ENCODE measurements at regions not wholly inside any gene's neighbourhood (a gene's known extent, or its start where the extent isn't known, plus 50 kb on each side); places are given as distances from the start of the nearest gene placed in this dataset.

GRCh38 chr12:111011999-111012600 is 91.7 kb upstream of the MYL2 start:
- Histone ChIP-seq H3K9me3 (no peaks in the 10 kb centered on the region), H3K36me3 (no peaks in the 10 kb centered on the region), H3K27ac (no peak overlapping the region), H3K4me1 (no peaks in the 10 kb centered on the region), H3K27me3 (peaks cover 0 to 13% (median 0%) of the 10 kb centered on the region in 9 donors), H3K4me3 (no peak overlapping the region)
- no peak for ATAC-seq
- 91 to 95% (median 92%) methylated on average over 15 of the region's 15 CpGs for WGBS, 4 donors
- intact Hi-C loops (cut with DNase I): no loop called here
- DNase-seq: no peak
- no peak for TF ChIP-seq CTCF (IDR thresholded peaks at IDR 0.05)
- TF ChIP-seq POLR2A (IDR thresholded peaks at IDR 0.05): no peak

- DNase-seq (no peak), ATAC-seq (no peak)
- Histone ChIP-seq H3K27me3 (peaks cover 0 to 7% (median 0%) of the 10 kb centered on the region in 9 donors), H3K4me3 (no peak overlapping the region), H3K9me3 (no peaks in the 10 kb centered on the region), H3K36me3 (no peaks in the 10 kb centered on the region), H3K4me1 (no peaks in the 10 kb centered on the region), H3K27ac (no peak overlapping the region)
- no peak for TF ChIP-seq CTCF (IDR thresholded peaks at IDR 0.05)
- TF ChIP-seq POLR2A (IDR thresholded peaks at IDR 0.05): no peak
- 77 to 83% (median 80%) methylated on average over 6 of the region's 6 CpGs for WGBS, 4 donors
- intact Hi-C loops (cut with DNase I): no loop called here
These were observed 90.7 kb upstream of the MYL2 start for GRCh38 chr12:111010916-111011657.

GRCh38 chr12:111010061-111010460 is 89.7 kb upstream of the MYL2 start:
- Histone ChIP-seq H3K27ac (no peak overlapping the region), H3K4me1 (no peaks in the 10 kb centered on the region), H3K9me3 (no peaks in the 10 kb centered on the region), H3K27me3 (peaks cover 0 to 12% (median 0%) of the 10 kb centered on the region in 9 donors), H3K4me3 (no peak overlapping the region), H3K36me3 (no peaks in the 10 kb centered on the region)
- ATAC-seq (no peak), DNase-seq (no peak)
- TF ChIP-seq CTCF (IDR thresholded peaks at IDR 0.05) (no peak), POLR2A (IDR thresholded peaks at IDR 0.05) (no peak)
- intact Hi-C loops (cut with DNase I): no loop called here
- WGBS, 4 donors: 72 to 81% (median 79%) methylated on average over 3 of the region's 3 CpGs

- WGBS, 4 donors: 65 to 88% (median 69%) methylated on average over 2 of the region's 2 CpGs
- Histone ChIP-seq H3K27ac (no peak overlapping the region), H3K36me3 (no peaks in the 10 kb centered on the region), H3K27me3 (peaks cover 0 to 12% (median 0%) of the 10 kb centered on the region in 9 donors), H3K4me1 (no peaks in the 10 kb centered on the region), H3K9me3 (no peaks in the 10 kb centered on the region), H3K4me3 (no peak overlapping the region)
- DNase-seq (no peak), ATAC-seq (no peak)
- no peak for TF ChIP-seq CTCF (IDR thresholded peaks at IDR 0.05)
- TF ChIP-seq POLR2A (IDR thresholded peaks at IDR 0.05): no peak
- intact Hi-C loops (cut with DNase I): no loop called here
These were observed 86.2 kb upstream of the MYL2 start for GRCh38 chr12:111006621-111007020.

All from heart left ventricle (tissue), 16 donors.